8988T (cell line): ENCODE measurements at regions not wholly inside any gene's neighbourhood (a gene's known extent, or its start where the extent isn't known, plus 50 kb on each side); places are given as distances from the start of the nearest gene placed in this dataset.
"Not testable (repeated sequence)": the region's sequence is repeated elsewhere in the genome, so short reads cannot be mapped to it uniquely, and the experiment has no call there.

Experiments
- DNase-seq: peaks from one replicate; pipeline ENCODE4 v3.0.0; 2011

- DNase-seq, result no peak
These were observed 114.3 kb downstream of the FAM50B start for GRCh38 chr6:3963426-3963825.

- DNase-seq, result no peak
These were observed 113.7 kb downstream of the FAM217A start for GRCh38 chr6:3965071-3965718.

- no peak for DNase-seq
These were observed 112.5 kb downstream of the FAM217A start for GRCh38 chr6:3966426-3966825.

- DNase-seq, result no peak
These were observed 108.8 kb downstream of the FAM217A start for GRCh38 chr6:3970097-3970496.

- DNase-seq, result not testable (repeated sequence)
These were observed 105.8 kb downstream of the FAM217A start for GRCh38 chr6:3973152-3973551.

- DNase-seq, result peak; percentile 28
These were observed 100.8 kb downstream of the FAM217A start for GRCh38 chr6:3977875-3978711.

- DNase-seq, result not testable (repeated sequence)
These were observed 100.0 kb downstream of the FAM217A start for GRCh38 chr6:3978966-3979365.

- DNase-seq, result no peak
These were observed 97.0 kb downstream of the FAM217A start for GRCh38 chr6:3981917-3982316.

GRCh38 chr6:3983778-3984177 lies 95.2 kb downstream of the FAM217A start:
- no peak for DNase-seq

GRCh38 chr6:3984494-3984893 lies 94.4 kb downstream of the FAM217A start:
- DNase-seq, result no peak

- no peak for DNase-seq
These were observed 92.7 kb downstream of the FAM217A start for GRCh38 chr6:3986241-3986640.

GRCh38 chr6:3987053-3987452 lies 91.9 kb downstream of the FAM217A start:
- DNase-seq, result no peak

- DNase-seq, result no peak
These were observed 91.4 kb downstream of the FAM217A start for GRCh38 chr6:3987576-3987975.

GRCh38 chr6:3990692-3991491 lies 88.0 kb downstream of the FAM217A start:
- peak; percentile 48 for DNase-seq

- DNase-seq, result no peak
These were observed 87.0 kb downstream of the FAM217A start for GRCh38 chr6:3991941-3992340.

- DNase-seq, result no peak
These were observed 82.6 kb downstream of the FAM217A start for GRCh38 chr6:3996349-3996748.

GRCh38 chr6:3997177-3997770 lies 81.7 kb downstream of the FAM217A start:
- no peak for DNase-seq

GRCh38 chr6:3999800-4000661 lies 78.9 kb downstream of the FAM217A start:
- DNase-seq, result no peak

GRCh38 chr6:4004249-4004648 lies 74.7 kb downstream of the FAM217A start:
- DNase-seq, result no peak

GRCh38 chr6:4008324-4009047 lies 70.5 kb downstream of the FAM217A start:
- DNase-seq, result no peak

- no peak for DNase-seq
These were observed 69.5 kb downstream of the FAM217A start for GRCh38 chr6:4009486-4009885.
